ENCODE measurements at regions not wholly inside any gene's neighbourhood (a gene's known extent, or its start where the extent isn't known, plus 50 kb on each side); places are given as distances from the start of the nearest gene placed in this dataset.

GRCh38 chr17:27956601-27957445, 63.7 kb upstream of the LYRM9 start:
- TF ChIP-seq POLR2A (IDR thresholded peaks at IDR 0.05; ENCODE audit: low read depth, low read length) (no peak), POLR2AphosphoS5 (IDR thresholded peaks at IDR 0.05; ENCODE audit: low read depth, low read length) (no peak)
